Ovary (tissue), 7 donors: ENCODE measurements at regions not wholly inside any gene's neighbourhood (a gene's known extent, or its start where the extent isn't known, plus 50 kb on each side); places are given as distances from the start of the nearest gene placed in this dataset.

Experiments
- DNase-seq, 5 donors: peaks; one replicate each; pipeline ENCODE4 v3.0.0-alpha.2; 2019 to 2020
- H3K27ac ChIP-seq, 2 donors: fragments of 200-600 bp; one replicate each; pipeline versions ENCODE4 v1.5.1 to v1.8.0; 2019 to 2022
- H3K27me3 ChIP-seq: fragments of 200-600 bp; one replicate; pipeline ENCODE4 v1.8.0; 2022
- H3K36me3 ChIP-seq: fragments of 200-600 bp; sonication (generic); one replicate; pipeline ENCODE4 v1.5.1; 2019
- H3K4me1 ChIP-seq: one replicate; pipeline ENCODE4 v1.8.1; 2013; ENCODE audit warnings: mild to moderate bottlenecking, moderate library complexity; ENCODE audit not compliant: insufficient read depth
- H3K4me3 ChIP-seq: fragments of 200-600 bp; sonication (generic); one replicate; pipeline ENCODE4 v1.5.1; 2017
- H3K9me3 ChIP-seq, 2 donors: fragments of 200-600 bp in 1 of 2; sonication (generic) in 1 of 2; one replicate each; pipeline versions ENCODE4 v1.5.1 to v1.8.1; 2013 to 2019; ENCODE audit warnings: mild to moderate bottlenecking in 1 of 2, moderate library complexity in 1 of 2
- CTCF ChIP-seq, 3 donors: fragments of 450-650 bp in 2 of 3; fragments of 200-600 bp in 1 of 3; IDR thresholded peaks; one replicate each; pipeline versions ENCODE4 v1.5.1 to v1.8.0; 2016 to 2022; ENCODE audit warnings: antibody characterized with exemption in 3 of 3, mild to moderate bottlenecking in 1 of 3
- EP300 ChIP-seq: sonication (generic); formaldehyde crosslinking; IDR thresholded peaks from one replicate; pipeline ENCODE4 v1.6.1; 2017; ENCODE audit warnings: antibody characterized with exemption
- POLR2A ChIP-seq: fragments of 450-650 bp; IDR thresholded peaks from one replicate; pipeline ENCODE4 v1.6.1; 2017; ENCODE audit warnings: antibody characterized with exemption, mild to moderate bottlenecking, moderate library complexity
- WGBS, 3 donors: extraction: QIAGEN DNeasy Blood & Tissue Kit in 1 of 3; methylation state at CpG; one replicate each; pipeline versions ENCODE4 v1.1.5 to v1.1.7; 2013 to 2017; 5-methylcytosine and 5-hydroxymethylcytosine counted together
- intact Hi-C, 4 donors: fragments of 100-400 bp; cut with DNase I; formaldehyde crosslinking; loops; one replicate each; pipeline versions ENCODE4 v1.11.0 to v1.15.1; 2022 to 2023
- donor health status: DM: no; HTN: no; CAD: no; lungs with moderate emphysema.
- donor health status: DM: no; HTN: no; CAD: no.
- donor health status: Bipolar disorder and iron deficiency.
- donor health status: DM: no; HTN: no; CAD: no.
- donor health status: DM: yes; HTN: yes; CAD: no.

- Histone ChIP-seq H3K36me3 (no peaks in the 10 kb centered on the region), H3K27me3 (no peaks in the 10 kb centered on the region), H3K9me3 (no peaks in the 10 kb centered on the region), H3K4me1 (no peaks in the 10 kb centered on the region), H3K4me3 (no peak overlapping the region), H3K27ac (no peak overlapping the region)
- intact Hi-C loops: no loop called here
- 86 to 96% (median 92%) methylated on average over 2 of the region's 2 CpGs for WGBS, 3 donors
- TF ChIP-seq EP300 (no peak), CTCF (IDR thresholded peaks at IDR 0.05) (no peak), POLR2A (no peak)
- DNase-seq: no peak
These were observed 362.7 kb upstream of the SYT1 start for GRCh38 chr12:78501825-78502224.

- no peaks in the 10 kb centered on the region for H3K27me3 ChIP-seq
- H3K4me3 ChIP-seq: no peak overlapping the region
- H3K4me1 ChIP-seq: no peaks in the 10 kb centered on the region
- intact Hi-C loops: no loop called here
- no peak overlapping the region for H3K27ac ChIP-seq
- no peaks in the 10 kb centered on the region for H3K36me3 ChIP-seq
- TF ChIP-seq EP300: no peak
- TF ChIP-seq POLR2A: no peak
- TF ChIP-seq CTCF (IDR thresholded peaks at IDR 0.05): no peak
- H3K9me3 ChIP-seq: no peaks in the 10 kb centered on the region
- WGBS, 3 donors: 80 to 87% (median 85%) methylated on average over 4 of the region's 4 CpGs
- DNase-seq: no peak
These were observed 345.2 kb upstream of the SYT1 start for GRCh38 chr12:78519422-78519821.

- H3K4me1 ChIP-seq: no peaks in the 10 kb centered on the region
- no peak overlapping the region for H3K4me3 ChIP-seq
- H3K9me3 ChIP-seq: no peaks in the 10 kb centered on the region
- no peaks in the 10 kb centered on the region for H3K36me3 ChIP-seq
- DNase-seq: no peak
- 80 to 84% (median 82%) methylated on average over 4 of the region's 4 CpGs for WGBS, 3 donors
- intact Hi-C loops: no loop called here
- no peaks in the 10 kb centered on the region for H3K27me3 ChIP-seq
- no peak for TF ChIP-seq CTCF (IDR thresholded peaks at IDR 0.05)
- no peak for TF ChIP-seq EP300
- TF ChIP-seq POLR2A: no peak
- no peak overlapping the region for H3K27ac ChIP-seq
These were observed 334.3 kb upstream of the SYT1 start for GRCh38 chr12:78530100-78530765.

GRCh38 chr12:78531831-78532458 is 332.6 kb upstream of the SYT1 start:
- Histone ChIP-seq H3K27me3 (no peaks in the 10 kb centered on the region), H3K9me3 (no peaks in the 10 kb centered on the region), H3K36me3 (no peaks in the 10 kb centered on the region), H3K4me1 (no peaks in the 10 kb centered on the region), H3K27ac (no peak overlapping the region), H3K4me3 (no peak overlapping the region)
- intact Hi-C loops: no loop called here
- DNase-seq: no peak
- no peak for TF ChIP-seq POLR2A
- no peak for TF ChIP-seq CTCF (IDR thresholded peaks at IDR 0.05)
- no peak for TF ChIP-seq EP300
- 40 to 61% (median 44%) methylated on average over 2 of the region's 2 CpGs for WGBS, 3 donors
